ENCODE measurements at regions not wholly inside any gene's neighbourhood (a gene's known extent, or its start where the extent isn't known, plus 50 kb on each side); places are given as distances from the start of the nearest gene placed in this dataset.

DNA sequence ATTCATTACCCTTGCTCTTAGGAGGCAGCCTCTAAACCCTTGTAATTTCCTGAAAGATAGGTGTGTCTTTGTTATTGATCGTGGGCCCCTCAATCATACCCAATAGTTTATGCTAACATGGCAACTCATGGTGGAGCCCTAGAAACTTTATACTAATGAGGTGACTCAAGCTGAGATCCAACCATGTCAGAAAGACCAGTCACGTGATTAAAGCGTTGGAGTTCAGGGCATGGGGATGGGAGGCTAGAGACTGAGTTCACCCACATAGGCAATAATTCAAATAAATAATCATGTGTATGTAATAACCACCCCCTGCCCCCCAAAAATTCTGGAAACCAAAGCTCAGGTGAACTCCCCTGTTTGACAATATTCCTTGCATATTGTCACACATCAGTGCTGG lies 99.5 kb upstream of the TUSC7 start:
- TF ChIP-seq POLR2AphosphoS5 (IDR thresholded peaks at IDR 0.05; ENCODE audit: low read depth, low read length) = no peak
- no peak for TF ChIP-seq SPI1 (IDR thresholded peaks at IDR 0.05; ENCODE audit: low read depth, low read length)

Data from GM12891 (cell line).